CD8-positive, alpha-beta memory T cell (primary cell): ENCODE measurements at regions not wholly inside any gene's neighbourhood (a gene's known extent, or its start where the extent isn't known, plus 50 kb on each side); places are given as distances from the start of the nearest gene placed in this dataset.
"Not testable (repeated sequence)": the region's sequence is repeated elsewhere in the genome, so short reads cannot be mapped to it uniquely, and the experiment has no call there.

Source experiments
- CTCF ChIA-PET: fragments of 350-600 bp; sonication (Branson Sonifier 250); formaldehyde crosslinking; loops from one replicate; lab custom pipeline; 2021; ENCODE audit warnings: antibody characterized with exemption; lab: Charles Lee
- POLR2A ChIA-PET: fragments of 350-600 bp; sonication (Branson Sonifier 250); formaldehyde crosslinking; loops from one replicate; lab custom pipeline; 2021; ENCODE audit warnings: antibody characterized with exemption; lab: Charles Lee
- DNase-seq, 5 donors: peaks; one replicate each; pipeline versions ENCODE4 v3.0.0 to v3.0.0-alpha.2; 2020 to 2022; ENCODE audit warnings: mixed read lengths in 1 of 5
- H3K27ac ChIP-seq: one replicate; pipeline ENCODE4 v1.7.0; 2013; ENCODE audit warnings: low read depth, mild to moderate bottlenecking, low read length, moderate library complexity
- H3K27me3 ChIP-seq: 2 replicates; pipeline ENCODE4 v1.7.0; 2013; ENCODE audit warnings: low read length, mild to moderate bottlenecking; ENCODE audit not compliant: insufficient read depth, poor library complexity, severe bottlenecking
- H3K36me3 ChIP-seq: 2 replicates; pipeline ENCODE4 v1.7.0; 2013; ENCODE audit warnings: mild to moderate bottlenecking, low read length, moderate library complexity; ENCODE audit not compliant: insufficient read depth
- H3K4me1 ChIP-seq: 2 replicates; pipeline ENCODE4 v1.7.0; 2013; ENCODE audit warnings: mild to moderate bottlenecking, low read length, moderate library complexity; ENCODE audit not compliant: insufficient read depth
- H3K4me3 ChIP-seq: 2 replicates; pipeline ENCODE4 v1.7.0; 2013; ENCODE audit warnings: mild to moderate bottlenecking, low read length
- H3K9me3 ChIP-seq: 2 replicates; pipeline ENCODE4 v1.7.0; 2013; ENCODE audit warnings: mild to moderate bottlenecking, low read length
- H3K27ac Mint-ChIP-seq, 8 donors: one replicate each; pipeline ENCODE4 v1.8.0; 2020 to 2021; ENCODE audit warnings: mixed read lengths in 8 of 8, mild to moderate bottlenecking in 6 of 8, inconsistent platforms in 3 of 8, moderate library complexity in 3 of 8
- H3K27me3 Mint-ChIP-seq, 2 donors: one replicate each; pipeline ENCODE4 v1.8.0; 2020 to 2021; ENCODE audit warnings: mixed read lengths in 2 of 2, mild to moderate bottlenecking in 1 of 2, moderate library complexity in 1 of 2
- H3K36me3 Mint-ChIP-seq, 3 donors: one replicate each; pipeline ENCODE4 v1.8.0; 2020 to 2021; ENCODE audit warnings: mixed read lengths in 3 of 3, inconsistent platforms in 1 of 3, mild to moderate bottlenecking in 1 of 3
- H3K4me1 Mint-ChIP-seq, 3 donors: one replicate each; pipeline ENCODE4 v1.8.0; 2020 to 2021; ENCODE audit warnings: mixed read lengths in 3 of 3, inconsistent platforms in 1 of 3, mild to moderate bottlenecking in 1 of 3
- H3K4me3 Mint-ChIP-seq, 7 donors: one replicate each; pipeline ENCODE4 v1.8.0; 2020 to 2021; ENCODE audit warnings: mixed read lengths in 7 of 7, mild to moderate bottlenecking in 6 of 7, moderate library complexity in 4 of 7, inconsistent platforms in 2 of 7
- H3K9me3 Mint-ChIP-seq, 5 donors: one replicate each; pipeline ENCODE4 v1.8.0; 2020 to 2022; ENCODE audit warnings: mixed read lengths in 5 of 5, mild to moderate bottlenecking in 3 of 5, moderate library complexity in 2 of 5, inconsistent platforms in 1 of 5

DNA sequence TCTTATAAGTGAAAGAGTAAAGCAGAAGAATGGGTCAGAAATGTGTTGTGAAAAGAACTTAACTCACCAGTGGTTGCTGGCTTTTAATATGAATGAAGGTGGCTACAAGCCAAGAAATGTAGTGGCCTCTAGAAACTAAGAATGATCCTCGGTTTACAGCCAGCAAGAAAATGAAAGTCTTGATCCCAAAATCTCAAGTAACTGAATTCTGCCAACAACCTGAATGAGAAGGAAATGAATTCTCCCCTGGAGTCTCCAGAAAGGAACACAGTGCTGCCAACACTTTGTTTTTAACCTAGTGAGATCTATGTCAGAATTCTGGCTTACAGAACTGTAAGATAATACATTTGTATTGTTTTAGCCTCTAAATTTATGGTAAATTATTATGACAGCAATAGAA is 193.0 kb downstream of the FZD1 start:
- no peaks in the 10 kb centered on the region for H3K36me3 ChIP-seq
- peaks cover 0 to 1% (median 0%) of the 10 kb centered on the region in 3 donors for H3K36me3 Mint-ChIP-seq
- no peak overlapping the region for H3K4me3 Mint-ChIP-seq
- H3K4me1 ChIP-seq = no peaks in the 10 kb centered on the region
- DNase-seq = no peak
- ChIA-PET POLR2A (no interaction called here), CTCF (no interaction called here)
- H3K4me3 ChIP-seq = no peak overlapping the region
- H3K9me3 ChIP-seq = no peaks in the 10 kb centered on the region
- no peaks in the 10 kb centered on the region for H3K4me1 Mint-ChIP-seq
- H3K27ac Mint-ChIP-seq = no peak overlapping the region
- no peak overlapping the region for H3K27ac ChIP-seq
- H3K27me3 Mint-ChIP-seq = no peaks in the 10 kb centered on the region
- H3K27me3 ChIP-seq = no peaks in the 10 kb centered on the region
- peaks cover 2 to 25% (median 4%) of the 10 kb centered on the region in 5 donors for H3K9me3 Mint-ChIP-seq

DNA sequence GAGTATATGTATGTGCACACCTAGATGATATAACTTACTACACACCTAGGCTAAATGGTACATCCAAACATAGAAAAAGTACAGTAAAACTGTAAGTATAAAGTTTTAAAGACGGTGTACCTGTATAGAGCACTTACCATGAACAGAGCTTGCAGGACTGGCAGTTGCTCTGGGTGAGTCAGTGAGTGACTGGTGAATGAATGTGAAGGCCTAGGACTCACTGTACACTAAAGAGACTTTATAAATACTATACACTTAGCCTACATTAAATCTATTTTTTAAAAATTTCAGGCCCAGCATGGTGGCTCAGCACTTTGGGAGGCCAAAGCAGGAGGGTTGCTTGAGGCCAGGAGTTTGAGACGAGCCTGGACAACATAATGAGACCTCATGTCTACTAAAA is 195.3 kb downstream of the FZD1 start:
- POLR2A ChIA-PET = no interaction called here
- Mint-ChIP-seq H3K9me3 (peaks cover 2 to 33% (median 4%) of the 10 kb centered on the region in 5 donors), H3K36me3 (peaks cover 0 to 1% (median 0%) of the 10 kb centered on the region in 3 donors), H3K4me3 (no peak overlapping the region), H3K27me3 (no peaks in the 10 kb centered on the region), H3K4me1 (no peaks in the 10 kb centered on the region), H3K27ac (no peak overlapping the region)
- DNase-seq = no peak
- H3K27me3 ChIP-seq = no peaks in the 10 kb centered on the region
- no peak overlapping the region for H3K27ac ChIP-seq
- H3K36me3 ChIP-seq = no peaks in the 10 kb centered on the region
- H3K4me3 ChIP-seq = no peak overlapping the region
- CTCF ChIA-PET = no interaction called here
- H3K9me3 ChIP-seq = no peaks in the 10 kb centered on the region
- no peaks in the 10 kb centered on the region for H3K4me1 ChIP-seq

- Histone ChIP-seq H3K27me3 (no peaks in the 10 kb centered on the region), H3K27ac (no peak overlapping the region), H3K4me3 (no peak overlapping the region), H3K4me1 (no peaks in the 10 kb centered on the region), H3K9me3 (no peaks in the 10 kb centered on the region), H3K36me3 (no peaks in the 10 kb centered on the region)
- no peak overlapping the region for H3K27ac Mint-ChIP-seq
- no peak for DNase-seq
- no peaks in the 10 kb centered on the region for H3K4me1 Mint-ChIP-seq
- H3K36me3 Mint-ChIP-seq = no peaks in the 10 kb centered on the region
- H3K9me3 Mint-ChIP-seq = peaks cover 0 to 33% (median 2%) of the 10 kb centered on the region in 5 donors
- no peak overlapping the region for H3K4me3 Mint-ChIP-seq
- ChIA-PET CTCF (no interaction called here), POLR2A (no interaction called here)
- H3K27me3 Mint-ChIP-seq = no peaks in the 10 kb centered on the region
Observed at GRCh38 chr7:91462316-91462715, 198.1 kb downstream of the FZD1 start.

DNA sequence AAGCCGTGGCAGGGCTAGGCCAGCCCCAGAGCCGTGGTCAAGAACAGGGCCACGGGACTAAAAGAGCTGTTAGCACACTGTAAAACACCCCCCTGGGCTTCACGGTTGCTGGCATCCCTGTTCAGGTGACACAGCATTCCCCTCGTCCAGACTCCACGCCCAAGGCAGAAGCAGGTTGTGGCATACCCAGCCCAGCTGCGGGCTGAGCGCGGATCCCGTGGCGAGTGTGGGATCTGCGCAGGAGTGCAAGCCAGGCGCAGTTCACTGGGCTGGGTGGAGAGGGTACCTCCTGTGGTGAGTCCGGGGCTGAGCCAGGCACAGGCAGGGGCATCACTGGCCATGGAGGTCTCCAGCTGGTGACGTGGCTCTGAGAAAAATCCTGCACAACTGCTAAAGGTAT is 199.1 kb downstream of the FZD1 start:
- Mint-ChIP-seq H3K27ac (no peak overlapping the region), H3K4me1 (no peaks in the 10 kb centered on the region), H3K27me3 (no peaks in the 10 kb centered on the region), H3K4me3 (no peak overlapping the region), H3K36me3 (no peaks in the 10 kb centered on the region), H3K9me3 (peaks cover 0 to 32% (median 0%) of the 10 kb centered on the region in 5 donors)
- no peak overlapping the region for H3K27ac ChIP-seq
- no peaks in the 10 kb centered on the region for H3K4me1 ChIP-seq
- no peak for DNase-seq
- no peak overlapping the region for H3K4me3 ChIP-seq
- H3K9me3 ChIP-seq = no peaks in the 10 kb centered on the region
- H3K36me3 ChIP-seq = no peaks in the 10 kb centered on the region
- ChIA-PET CTCF (no interaction called here), POLR2A (no interaction called here)
- H3K27me3 ChIP-seq = no peaks in the 10 kb centered on the region

- Mint-ChIP-seq H3K36me3 (no peaks in the 10 kb centered on the region), H3K27me3 (no peaks in the 10 kb centered on the region), H3K4me1 (no peaks in the 10 kb centered on the region), H3K4me3 (no peak overlapping the region), H3K27ac (no peak overlapping the region), H3K9me3 (peaks cover 0 to 37% (median 2%) of the 10 kb centered on the region in 5 donors)
- no peaks in the 10 kb centered on the region for H3K27me3 ChIP-seq
- POLR2A ChIA-PET = no interaction called here
- CTCF ChIA-PET = no interaction called here
- H3K27ac ChIP-seq = no peak overlapping the region
- no peaks in the 10 kb centered on the region for H3K4me1 ChIP-seq
- no peak for DNase-seq
- H3K36me3 ChIP-seq = no peaks in the 10 kb centered on the region
- H3K4me3 ChIP-seq = no peak overlapping the region
- no peaks in the 10 kb centered on the region for H3K9me3 ChIP-seq
Observed at GRCh38 chr7:91465595-91466061, 201.4 kb downstream of the FZD1 start.

DNA sequence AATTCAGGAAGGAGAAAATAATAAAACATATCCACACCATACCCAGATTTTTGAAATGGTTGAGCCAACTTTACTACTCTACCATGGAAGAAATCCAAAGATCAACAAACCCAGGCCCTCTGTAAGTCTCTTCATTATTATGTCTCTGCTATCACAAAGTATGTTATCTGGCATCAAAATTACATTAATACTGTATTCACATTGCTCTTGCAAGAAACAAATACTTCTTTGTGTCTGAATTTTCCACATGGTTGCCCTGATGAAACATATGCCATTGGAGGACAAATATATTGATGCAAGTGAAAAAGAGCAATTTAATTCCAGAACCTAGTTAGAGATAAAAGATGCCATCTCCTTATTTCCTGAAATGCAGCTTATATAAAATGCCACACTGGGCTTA is 204.0 kb downstream of the FZD1 start:
- Histone ChIP-seq H3K9me3 (no peaks in the 10 kb centered on the region), H3K36me3 (no peaks in the 10 kb centered on the region), H3K4me3 (no peak overlapping the region), H3K27ac (no peak overlapping the region), H3K27me3 (no peaks in the 10 kb centered on the region), H3K4me1 (no peaks in the 10 kb centered on the region)
- CTCF ChIA-PET = no interaction called here
- POLR2A ChIA-PET = no interaction called here
- H3K4me1 Mint-ChIP-seq = no peaks in the 10 kb centered on the region
- no peaks in the 10 kb centered on the region for H3K27me3 Mint-ChIP-seq
- no peak overlapping the region for H3K27ac Mint-ChIP-seq
- H3K9me3 Mint-ChIP-seq = peaks cover 2 to 19% (median 7%) of the 10 kb centered on the region in 5 donors
- no peaks in the 10 kb centered on the region for H3K36me3 Mint-ChIP-seq
- DNase-seq = no peak
- no peak overlapping the region for H3K4me3 Mint-ChIP-seq

GRCh38 chr7:91473619-91474018 is 209.4 kb downstream of the FZD1 start:
- Histone ChIP-seq H3K27ac (no peak overlapping the region), H3K36me3 (no peaks in the 10 kb centered on the region), H3K4me3 (no peak overlapping the region), H3K9me3 (no peaks in the 10 kb centered on the region), H3K27me3 (no peaks in the 10 kb centered on the region), H3K4me1 (no peaks in the 10 kb centered on the region)
- Mint-ChIP-seq H3K27ac (no peak overlapping the region), H3K4me1 (no peaks in the 10 kb centered on the region), H3K36me3 (no peaks in the 10 kb centered on the region), H3K9me3 (peaks cover 9 to 33% (median 21%) of the 10 kb centered on the region in 5 donors), H3K27me3 (no peaks in the 10 kb centered on the region), H3K4me3 (no peak overlapping the region)
- ChIA-PET POLR2A (no interaction called here), CTCF (no interaction called here)
- DNase-seq = no peak

- no peak overlapping the region for H3K4me3 ChIP-seq
- H3K36me3 ChIP-seq = no peaks in the 10 kb centered on the region
- no peaks in the 10 kb centered on the region for H3K9me3 ChIP-seq
- no peaks in the 10 kb centered on the region for H3K27me3 Mint-ChIP-seq
- DNase-seq = no peak
- no peaks in the 10 kb centered on the region for H3K4me1 Mint-ChIP-seq
- no peak overlapping the region for H3K4me3 Mint-ChIP-seq
- ChIA-PET CTCF (no interaction called here), POLR2A (no interaction called here)
- H3K9me3 Mint-ChIP-seq = peaks cover 10 to 33% (median 21%) of the 10 kb centered on the region in 5 donors
- no peaks in the 10 kb centered on the region for H3K27me3 ChIP-seq
- no peaks in the 10 kb centered on the region for H3K36me3 Mint-ChIP-seq
- no peaks in the 10 kb centered on the region for H3K4me1 ChIP-seq
- H3K27ac ChIP-seq = no peak overlapping the region
- H3K27ac Mint-ChIP-seq = no peak overlapping the region
Observed at GRCh38 chr7:91474074-91474473, 209.8 kb downstream of the FZD1 start.

DNA sequence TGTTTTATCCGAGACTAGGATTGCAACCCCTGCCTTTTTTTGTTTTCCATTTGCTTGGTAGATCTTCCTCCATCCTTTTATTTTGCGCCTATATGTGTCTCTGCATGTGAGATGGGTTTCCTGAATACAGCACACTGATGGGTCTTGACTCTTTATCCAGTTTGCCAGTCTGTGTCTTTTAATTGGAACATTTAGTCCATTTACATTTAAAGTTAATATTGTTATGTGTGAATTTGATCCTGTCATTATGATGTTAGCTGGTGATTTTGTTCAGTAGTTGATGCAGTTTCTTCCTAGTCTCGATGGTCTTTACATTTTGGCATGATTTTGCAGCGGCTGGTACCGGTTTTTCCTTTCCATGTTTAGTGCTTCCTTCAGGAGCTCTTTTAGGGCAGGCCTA is 216.2 kb downstream of the FZD1 start:
- H3K27me3 Mint-ChIP-seq, POLR2A ChIA-PET: not testable (repeated sequence)

More for the DNA sequence above, 216.2 kb downstream of the FZD1 start:
- H3K27me3 ChIP-seq, H3K9me3 ChIP-seq, H3K27ac Mint-ChIP-seq, H3K4me1 Mint-ChIP-seq, CTCF ChIA-PET, H3K27ac ChIP-seq, DNase-seq, H3K36me3 ChIP-seq, H3K4me1 ChIP-seq, H3K36me3 Mint-ChIP-seq, H3K4me3 ChIP-seq, H3K4me3 Mint-ChIP-seq: not testable (repeated sequence)
- H3K9me3 Mint-ChIP-seq = peaks cover 5 to 22% (median 20%) of the 10 kb centered on the region in 5 donors
